Upper lobe of right lung (tissue), 1 donor: ENCODE measurements at regions not wholly inside any gene's neighbourhood (a gene's known extent, or its start where the extent isn't known, plus 50 kb on each side); places are given as distances from the start of the nearest gene placed in this dataset.

Source experiments
- ATAC-seq: fragments of 200-7000 bp; cut with Tn5 transposase; one replicate; pipeline ENCODE4 v1.9.1; 2020; ENCODE audit warnings: mild to moderate bottlenecking, moderate library complexity
- DNase-seq: peaks from one replicate; pipeline ENCODE4 v3.0.0-alpha.2; 2020
- H3K27ac ChIP-seq: fragments of 200-600 bp; one replicate; pipeline ENCODE4 v1.8.0; 2022
- H3K27me3 ChIP-seq: fragments of 200-600 bp; one replicate; pipeline ENCODE4 v1.8.0; 2022; ENCODE audit warnings: mild to moderate bottlenecking
- H3K36me3 ChIP-seq: fragments of 200-600 bp; one replicate; pipeline ENCODE4 v1.8.0; 2022
- H3K4me1 ChIP-seq: fragments of 200-600 bp; one replicate; pipeline ENCODE4 v1.8.0; 2022
- H3K4me3 ChIP-seq: fragments of 200-600 bp; one replicate; pipeline ENCODE4 v1.8.0; 2022; ENCODE audit warnings: mild to moderate bottlenecking
- H3K9me3 ChIP-seq: fragments of 200-600 bp; one replicate; pipeline ENCODE4 v1.8.0; 2022
- intact Hi-C: fragments of 100-400 bp; cut with DNase I; formaldehyde crosslinking; loops from one replicate; pipeline ENCODE4 v1.11.0; 2022
- TF ChIP-seq, protein P1 (sequence below): fragments of 200-600 bp; IDR thresholded peaks from one replicate; pipeline ENCODE4 v1.8.0; 2022; ENCODE audit warnings: antibody characterized with exemption
- donor health status: DM: no; HTN: yes; CAD: no; lungs with severe emphysema.

DNA sequence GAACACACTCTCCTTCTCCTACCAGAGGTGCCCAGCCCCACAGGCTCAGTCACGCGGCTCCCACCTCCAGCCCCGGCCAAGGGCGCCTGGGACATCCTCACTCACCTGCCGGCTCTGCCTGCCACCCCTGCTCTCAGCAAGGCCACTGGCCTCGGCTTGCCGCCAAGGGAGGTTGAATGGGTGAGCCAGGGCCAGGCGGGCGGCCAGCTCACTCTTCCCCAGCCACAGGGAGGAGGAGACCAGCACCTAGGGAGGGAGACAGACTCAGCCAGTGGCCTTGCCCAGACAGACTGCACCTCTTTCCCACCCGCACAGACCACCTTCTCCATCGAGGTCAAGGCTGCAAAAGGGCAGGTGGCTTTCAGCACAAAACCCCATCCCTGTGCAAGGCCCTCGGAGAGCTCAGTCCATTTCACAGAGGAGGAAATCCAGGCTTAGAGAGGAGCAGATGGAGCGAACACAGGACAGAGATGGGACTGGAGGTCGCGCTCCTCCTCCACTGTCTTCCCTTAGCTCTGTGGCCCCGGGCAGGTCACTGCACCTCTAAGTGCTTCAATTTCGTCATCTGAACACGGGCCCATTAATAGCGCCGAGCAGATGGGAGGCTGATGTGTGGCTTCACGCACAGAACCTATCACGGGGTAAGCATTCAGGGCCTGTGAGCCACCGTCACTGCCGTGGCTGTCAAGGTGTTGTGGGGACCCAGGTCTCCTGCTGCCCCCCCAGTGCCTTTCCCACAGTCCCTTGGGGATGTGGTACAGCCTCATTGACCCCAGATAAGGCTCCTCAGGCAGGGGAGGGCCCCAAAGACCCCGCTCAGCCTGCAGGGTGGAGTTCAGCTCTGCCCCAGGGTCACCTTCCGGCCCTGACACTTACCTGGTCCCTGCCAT, 56.1 kb downstream of the RMI2 start:
- TF ChIP-seq, protein P1, sequence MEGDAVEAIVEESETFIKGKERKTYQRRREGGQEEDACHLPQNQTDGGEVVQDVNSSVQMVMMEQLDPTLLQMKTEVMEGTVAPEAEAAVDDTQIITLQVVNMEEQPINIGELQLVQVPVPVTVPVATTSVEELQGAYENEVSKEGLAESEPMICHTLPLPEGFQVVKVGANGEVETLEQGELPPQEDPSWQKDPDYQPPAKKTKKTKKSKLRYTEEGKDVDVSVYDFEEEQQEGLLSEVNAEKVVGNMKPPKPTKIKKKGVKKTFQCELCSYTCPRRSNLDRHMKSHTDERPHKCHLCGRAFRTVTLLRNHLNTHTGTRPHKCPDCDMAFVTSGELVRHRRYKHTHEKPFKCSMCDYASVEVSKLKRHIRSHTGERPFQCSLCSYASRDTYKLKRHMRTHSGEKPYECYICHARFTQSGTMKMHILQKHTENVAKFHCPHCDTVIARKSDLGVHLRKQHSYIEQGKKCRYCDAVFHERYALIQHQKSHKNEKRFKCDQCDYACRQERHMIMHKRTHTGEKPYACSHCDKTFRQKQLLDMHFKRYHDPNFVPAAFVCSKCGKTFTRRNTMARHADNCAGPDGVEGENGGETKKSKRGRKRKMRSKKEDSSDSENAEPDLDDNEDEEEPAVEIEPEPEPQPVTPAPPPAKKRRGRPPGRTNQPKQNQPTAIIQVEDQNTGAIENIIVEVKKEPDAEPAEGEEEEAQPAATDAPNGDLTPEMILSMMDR = no peak
- intact Hi-C loops = no loop called here
- DNase-seq (peak; percentile 86), ATAC-seq (peak; percentile 43)
- Histone ChIP-seq H3K27me3 (no peaks in the 10 kb centered on the region), H3K36me3 (no peaks in the 10 kb centered on the region), H3K9me3 (no peaks in the 10 kb centered on the region), H3K4me3 (no peak overlapping the region), H3K27ac (no peak overlapping the region), H3K4me1 (no peaks in the 10 kb centered on the region)

DNA sequence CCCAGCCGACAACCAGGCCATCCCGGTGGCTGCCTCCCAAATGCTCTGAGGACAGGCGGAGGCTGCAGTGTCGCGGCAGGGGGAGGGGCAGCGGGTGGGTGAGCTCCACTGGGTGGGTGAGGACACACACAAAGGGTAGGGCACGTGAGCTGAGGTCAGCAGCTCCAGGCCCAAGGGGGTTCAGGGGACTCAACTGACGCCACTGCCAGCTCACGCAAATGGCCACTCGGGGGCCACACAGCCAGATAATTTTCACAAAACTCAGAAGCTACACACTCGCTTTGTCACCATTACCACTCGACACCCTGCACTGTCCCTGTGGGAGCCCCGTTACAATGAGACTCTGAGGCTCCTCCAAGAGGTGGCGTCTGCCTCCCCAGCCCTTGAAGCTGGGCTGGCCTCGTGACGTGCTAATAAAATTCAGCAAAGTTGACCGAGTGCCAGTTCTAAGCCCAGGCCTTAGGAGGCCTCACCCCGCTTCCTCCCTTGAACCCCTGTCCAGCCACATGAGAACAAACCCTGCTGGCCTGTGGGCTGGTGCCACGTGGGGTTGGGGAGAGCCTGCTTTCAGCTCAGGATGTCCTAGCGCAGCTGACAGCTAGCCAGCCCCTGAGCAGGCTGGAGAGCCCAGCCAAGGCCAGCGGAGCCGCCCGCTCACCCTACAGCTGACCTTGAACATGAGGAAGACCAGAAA, 56.9 kb downstream of the RMI2 start:
- no peak for ATAC-seq

DNA sequence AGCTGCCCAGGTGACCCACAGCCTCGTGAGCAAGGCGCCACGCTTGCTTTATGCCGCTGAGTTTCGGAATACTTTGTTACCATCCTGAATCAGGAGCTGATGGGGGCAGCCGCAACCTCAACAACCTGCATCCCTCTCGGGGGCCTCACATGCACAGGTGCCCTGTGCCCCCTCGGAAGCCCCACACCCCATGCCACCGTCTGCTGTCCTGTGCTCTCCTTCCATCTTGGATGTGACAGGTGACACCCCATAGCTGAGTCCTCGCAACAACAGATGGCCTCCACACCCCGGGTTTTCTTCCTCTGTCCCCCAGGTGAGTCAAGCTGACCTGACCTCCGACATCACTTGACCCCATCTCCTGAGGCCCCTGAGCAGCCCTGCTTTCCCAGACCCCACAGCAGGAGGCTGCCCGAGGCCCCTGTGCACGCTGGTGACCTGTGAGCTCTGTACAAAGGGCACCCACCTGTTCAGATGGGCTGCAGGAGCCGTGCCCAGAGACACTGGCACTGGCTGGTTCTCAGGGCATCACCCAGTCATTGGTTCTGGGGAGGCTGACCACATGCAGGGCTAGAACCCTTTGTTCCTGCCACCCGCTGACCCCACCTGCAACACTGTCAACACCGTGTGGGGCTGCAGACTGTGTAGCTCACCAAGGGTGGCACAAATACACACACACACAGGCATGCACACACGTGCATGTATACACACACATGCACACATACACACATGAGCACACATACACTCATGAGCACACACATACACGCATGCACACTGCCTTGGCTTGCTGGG, 57.7 kb downstream of the RMI2 start:
- no peaks in the 10 kb centered on the region for H3K9me3 ChIP-seq
- H3K27me3 ChIP-seq = no peaks in the 10 kb centered on the region
- H3K36me3 ChIP-seq = no peaks in the 10 kb centered on the region
- no peak for ATAC-seq
- H3K4me1 ChIP-seq = no peaks in the 10 kb centered on the region
- DNase-seq = no peak
- H3K27ac ChIP-seq = no peak overlapping the region
- intact Hi-C loops = no loop called here
- TF ChIP-seq, protein P1 = no peak
- H3K4me3 ChIP-seq = no peak overlapping the region

More for the DNA sequence above, 56.9 kb downstream of the RMI2 start:
- no peak for DNase-seq
- H3K4me3 ChIP-seq = no peak overlapping the region
- TF ChIP-seq, protein P1 = no peak
- no peaks in the 10 kb centered on the region for H3K4me1 ChIP-seq
- intact Hi-C loops = no loop called here
- H3K27ac ChIP-seq = no peak overlapping the region
- H3K36me3 ChIP-seq = no peaks in the 10 kb centered on the region
- no peaks in the 10 kb centered on the region for H3K9me3 ChIP-seq
- no peaks in the 10 kb centered on the region for H3K27me3 ChIP-seq

DNA sequence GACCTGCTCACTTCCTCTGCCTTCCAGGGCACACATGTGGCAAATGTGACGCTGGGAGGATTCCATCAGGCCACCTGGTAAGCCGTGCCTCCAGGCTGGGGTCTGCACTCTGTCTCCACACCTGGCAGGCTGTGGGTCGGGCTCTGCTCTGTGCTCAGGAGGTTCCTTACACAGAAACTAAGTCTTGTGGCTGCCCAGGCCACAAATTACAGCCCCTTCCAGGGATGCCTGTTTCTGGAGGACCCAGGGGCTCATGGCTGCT, 58.2 kb downstream of the RMI2 start:
- ATAC-seq (no peak), DNase-seq (no peak)
- H3K9me3 ChIP-seq = no peaks in the 10 kb centered on the region
- H3K4me1 ChIP-seq = no peaks in the 10 kb centered on the region
- no peak overlapping the region for H3K4me3 ChIP-seq
- H3K36me3 ChIP-seq = no peaks in the 10 kb centered on the region
- TF ChIP-seq, protein P1 = no peak
- H3K27me3 ChIP-seq = no peaks in the 10 kb centered on the region
- intact Hi-C loops = no loop called here
- no peak overlapping the region for H3K27ac ChIP-seq

DNA sequence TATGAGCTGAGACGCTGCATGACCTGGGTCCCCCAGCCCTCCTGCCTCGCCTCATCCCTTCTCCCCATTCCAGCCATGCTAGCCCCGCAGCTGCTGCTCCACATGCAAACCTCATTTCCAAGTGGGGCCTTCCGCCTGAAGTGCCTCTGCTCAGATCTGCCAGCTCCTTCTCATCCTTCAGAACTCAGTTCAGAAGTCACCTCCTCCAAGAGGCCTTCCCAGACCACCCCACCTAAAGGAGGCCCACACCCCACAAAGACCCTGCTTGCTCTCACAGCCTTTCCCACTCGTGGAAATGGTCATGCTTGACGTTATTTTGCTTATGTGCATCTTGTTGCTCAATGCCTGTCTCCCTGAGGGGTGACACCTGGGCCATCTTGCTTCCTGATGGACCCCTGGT, 58.7 kb downstream of the RMI2 start:
- Histone ChIP-seq H3K27me3 (no peaks in the 10 kb centered on the region), H3K27ac (no peak overlapping the region), H3K9me3 (no peaks in the 10 kb centered on the region), H3K36me3 (no peaks in the 10 kb centered on the region), H3K4me1 (no peaks in the 10 kb centered on the region), H3K4me3 (no peak overlapping the region)
- intact Hi-C loops = no loop called here
- TF ChIP-seq, protein P1 = no peak
- ATAC-seq = no peak
- no peak for DNase-seq
